Erythroblast (primary cell): ENCODE measurements at regions not wholly inside any gene's neighbourhood (a gene's known extent, or its start where the extent isn't known, plus 50 kb on each side); places are given as distances from the start of the nearest gene placed in this dataset.

ENCODE experiments used
- GATA1 ChIP-seq: IDR thresholded peaks from 2 replicates; pipeline ENCODE4 v1.6.1; 2011; ENCODE audit warnings: low read depth, mild to moderate bottlenecking, control low read depth, low read length, moderate library complexity
- POLR2A ChIP-seq: IDR thresholded peaks from 2 replicates; pipeline ENCODE4 v1.6.1; 2011; ENCODE audit warnings: mild to moderate bottlenecking, low read length

- no peak for TF ChIP-seq POLR2A
- no peak for TF ChIP-seq GATA1
These were observed 651.9 kb downstream of the CDH9 start for GRCh38 chr5:26386532-26386931.
